Activated T-cell treated with anti-CD3 and anti-CD28 coated beads, Interleukin-2, amount 50 U/mL, for 24 hours (primary cell): ENCODE measurements at regions not wholly inside any gene's neighbourhood (a gene's known extent, or its start where the extent isn't known, plus 50 kb on each side); places are given as distances from the start of the nearest gene placed in this dataset.
"Not testable (repeated sequence)": the region's sequence is repeated elsewhere in the genome, so short reads cannot be mapped to it uniquely, and the experiment has no call there.

Experiments
- DNase-seq: peaks from one replicate; pipeline ENCODE4 v3.0.0-alpha.2; 2020
- H3K27ac Mint-ChIP-seq: 2 replicates; pipeline ENCODE4 v1.8.0; 2020; ENCODE audit warnings: mild to moderate bottlenecking, mixed read lengths
- H3K27me3 Mint-ChIP-seq: 2 replicates; pipeline ENCODE4 v1.8.0; 2020; ENCODE audit warnings: mixed read lengths
- H3K36me3 Mint-ChIP-seq: 2 replicates; pipeline ENCODE4 v1.8.0; 2020; ENCODE audit warnings: low read depth, mixed read lengths
- H3K4me1 Mint-ChIP-seq: 2 replicates; pipeline ENCODE4 v1.8.0; 2020; ENCODE audit warnings: low read depth, mixed read lengths
- H3K4me3 Mint-ChIP-seq: 2 replicates; pipeline ENCODE4 v1.8.0; 2020; ENCODE audit warnings: mild to moderate bottlenecking, moderate library complexity, mixed read lengths
- H3K9me3 Mint-ChIP-seq: 2 replicates; pipeline ENCODE4 v1.8.0; 2020; ENCODE audit warnings: mixed read lengths

- Mint-ChIP-seq H3K36me3 (no peaks in the 10 kb centered on the region), H3K4me3 (no peak overlapping the region), H3K9me3 (peaks cover 4% of the 10 kb centered on the region), H3K4me1 (no peaks in the 10 kb centered on the region), H3K27me3 (no peaks in the 10 kb centered on the region), H3K27ac (no peak overlapping the region)
- no peak for DNase-seq
These were observed 354.0 kb downstream of the SPRY2 start for GRCh38 chr13:79986890-79987289.

GRCh38 chr13:79974935-79975650, 365.8 kb downstream of the SPRY2 start:
- peaks cover 18% of the 10 kb centered on the region for H3K9me3 Mint-ChIP-seq
- H3K27me3 Mint-ChIP-seq, H3K27ac Mint-ChIP-seq, H3K4me1 Mint-ChIP-seq, H3K36me3 Mint-ChIP-seq, DNase-seq, H3K4me3 Mint-ChIP-seq: not testable (repeated sequence)

- H3K27me3 Mint-ChIP-seq, result no peaks in the 10 kb centered on the region
- no peak for DNase-seq
- no peak overlapping the region for H3K27ac Mint-ChIP-seq
- no peaks in the 10 kb centered on the region for H3K4me1 Mint-ChIP-seq
- no peaks in the 10 kb centered on the region for H3K36me3 Mint-ChIP-seq
- H3K4me3 Mint-ChIP-seq, result no peak overlapping the region
- H3K9me3 Mint-ChIP-seq, result peaks cover 19% of the 10 kb centered on the region
These were observed 367.4 kb downstream of the SPRY2 start for GRCh38 chr13:79973533-79973963.

GRCh38 chr13:79972066-79972569, 368.8 kb downstream of the SPRY2 start:
- DNase-seq, result no peak
- Mint-ChIP-seq H3K4me1 (no peaks in the 10 kb centered on the region), H3K9me3 (peaks cover 14% of the 10 kb centered on the region), H3K36me3 (no peaks in the 10 kb centered on the region), H3K27ac (no peak overlapping the region), H3K4me3 (no peak overlapping the region), H3K27me3 (no peaks in the 10 kb centered on the region)

- Mint-ChIP-seq H3K27ac (no peak overlapping the region), H3K9me3 (peaks cover 15% of the 10 kb centered on the region), H3K36me3 (no peaks in the 10 kb centered on the region), H3K4me1 (no peaks in the 10 kb centered on the region), H3K27me3 (no peaks in the 10 kb centered on the region), H3K4me3 (no peak overlapping the region)
- DNase-seq, result no peak
These were observed 374.4 kb downstream of the SPRY2 start for GRCh38 chr13:79966493-79966895.

GRCh38 chr13:79966059-79966458, 374.9 kb downstream of the SPRY2 start:
- H3K4me1 Mint-ChIP-seq, result no peaks in the 10 kb centered on the region
- no peaks in the 10 kb centered on the region for H3K27me3 Mint-ChIP-seq
- no peak for DNase-seq
- no peak overlapping the region for H3K27ac Mint-ChIP-seq
- H3K36me3 Mint-ChIP-seq, result no peaks in the 10 kb centered on the region
- no peak overlapping the region for H3K4me3 Mint-ChIP-seq
- peaks cover 15% of the 10 kb centered on the region for H3K9me3 Mint-ChIP-seq

- peaks cover 2% of the 10 kb centered on the region for H3K9me3 Mint-ChIP-seq
- H3K27me3 Mint-ChIP-seq, result no peaks in the 10 kb centered on the region
- no peaks in the 10 kb centered on the region for H3K4me1 Mint-ChIP-seq
- H3K36me3 Mint-ChIP-seq, result no peaks in the 10 kb centered on the region
- DNase-seq, result no peak
- no peak overlapping the region for H3K27ac Mint-ChIP-seq
- no peak overlapping the region for H3K4me3 Mint-ChIP-seq
These were observed 394.4 kb downstream of the SPRY2 start for GRCh38 chr13:79946556-79946955.

GRCh38 chr13:79943346-79944023, 397.4 kb downstream of the SPRY2 start:
- Mint-ChIP-seq H3K9me3 (no peaks in the 10 kb centered on the region), H3K27me3 (no peaks in the 10 kb centered on the region), H3K27ac (no peak overlapping the region), H3K4me3 (no peak overlapping the region), H3K36me3 (no peaks in the 10 kb centered on the region), H3K4me1 (no peaks in the 10 kb centered on the region)
- no peak for DNase-seq

- Mint-ChIP-seq H3K4me1 (no peaks in the 10 kb centered on the region), H3K4me3 (no peak overlapping the region), H3K36me3 (no peaks in the 10 kb centered on the region), H3K27me3 (no peaks in the 10 kb centered on the region), H3K27ac (no peak overlapping the region), H3K9me3 (no peaks in the 10 kb centered on the region)
- DNase-seq, result no peak
These were observed 399.2 kb downstream of the SPRY2 start for GRCh38 chr13:79941752-79942151.

- H3K27ac Mint-ChIP-seq, result no peak overlapping the region
- H3K9me3 Mint-ChIP-seq, result no peaks in the 10 kb centered on the region
- no peaks in the 10 kb centered on the region for H3K4me1 Mint-ChIP-seq
- no peaks in the 10 kb centered on the region for H3K36me3 Mint-ChIP-seq
- H3K4me3 Mint-ChIP-seq, result no peak overlapping the region
- no peaks in the 10 kb centered on the region for H3K27me3 Mint-ChIP-seq
- DNase-seq, result no peak
These were observed 401.2 kb downstream of the SPRY2 start for GRCh38 chr13:79939689-79940088.

GRCh38 chr13:79937771-79938216, 403.1 kb downstream of the SPRY2 start:
- no peaks in the 10 kb centered on the region for H3K36me3 Mint-ChIP-seq
- no peak for DNase-seq
- H3K27me3 Mint-ChIP-seq, result no peaks in the 10 kb centered on the region
- H3K9me3 Mint-ChIP-seq, result no peaks in the 10 kb centered on the region
- H3K4me3 Mint-ChIP-seq, result no peak overlapping the region
- H3K27ac Mint-ChIP-seq, result no peak overlapping the region
- no peaks in the 10 kb centered on the region for H3K4me1 Mint-ChIP-seq

- H3K27me3 Mint-ChIP-seq, result no peaks in the 10 kb centered on the region
- no peaks in the 10 kb centered on the region for H3K4me1 Mint-ChIP-seq
- no peak for DNase-seq
- no peak overlapping the region for H3K27ac Mint-ChIP-seq
- no peaks in the 10 kb centered on the region for H3K36me3 Mint-ChIP-seq
- no peaks in the 10 kb centered on the region for H3K9me3 Mint-ChIP-seq
- no peak overlapping the region for H3K4me3 Mint-ChIP-seq
These were observed 403.6 kb downstream of the SPRY2 start for GRCh38 chr13:79937311-79937710.

GRCh38 chr13:79936368-79937136, 404.4 kb downstream of the SPRY2 start:
- H3K27ac Mint-ChIP-seq, result no peak overlapping the region
- H3K4me1 Mint-ChIP-seq, result no peaks in the 10 kb centered on the region
- DNase-seq, result no peak

GRCh38 chr13:79935121-79935520, 405.8 kb downstream of the SPRY2 start:
- Mint-ChIP-seq H3K27ac (no peak overlapping the region), H3K27me3 (no peaks in the 10 kb centered on the region), H3K36me3 (no peaks in the 10 kb centered on the region), H3K4me3 (no peak overlapping the region), H3K4me1 (no peaks in the 10 kb centered on the region), H3K9me3 (no peaks in the 10 kb centered on the region)
- DNase-seq, result no peak

More at GRCh38 chr13:79936368-79937136, 404.4 kb downstream of the SPRY2 start:
- Mint-ChIP-seq H3K27me3 (no peaks in the 10 kb centered on the region), H3K36me3 (no peaks in the 10 kb centered on the region), H3K4me3 (no peak overlapping the region), H3K9me3 (no peaks in the 10 kb centered on the region)
